ENCODE measurements at regions not wholly inside any gene's neighbourhood (a gene's known extent, or its start where the extent isn't known, plus 50 kb on each side); places are given as distances from the start of the nearest gene placed in this dataset.
A peak's percentile ranks its signal among the peaks of the same experiment; 100 is the strongest.

DNA sequence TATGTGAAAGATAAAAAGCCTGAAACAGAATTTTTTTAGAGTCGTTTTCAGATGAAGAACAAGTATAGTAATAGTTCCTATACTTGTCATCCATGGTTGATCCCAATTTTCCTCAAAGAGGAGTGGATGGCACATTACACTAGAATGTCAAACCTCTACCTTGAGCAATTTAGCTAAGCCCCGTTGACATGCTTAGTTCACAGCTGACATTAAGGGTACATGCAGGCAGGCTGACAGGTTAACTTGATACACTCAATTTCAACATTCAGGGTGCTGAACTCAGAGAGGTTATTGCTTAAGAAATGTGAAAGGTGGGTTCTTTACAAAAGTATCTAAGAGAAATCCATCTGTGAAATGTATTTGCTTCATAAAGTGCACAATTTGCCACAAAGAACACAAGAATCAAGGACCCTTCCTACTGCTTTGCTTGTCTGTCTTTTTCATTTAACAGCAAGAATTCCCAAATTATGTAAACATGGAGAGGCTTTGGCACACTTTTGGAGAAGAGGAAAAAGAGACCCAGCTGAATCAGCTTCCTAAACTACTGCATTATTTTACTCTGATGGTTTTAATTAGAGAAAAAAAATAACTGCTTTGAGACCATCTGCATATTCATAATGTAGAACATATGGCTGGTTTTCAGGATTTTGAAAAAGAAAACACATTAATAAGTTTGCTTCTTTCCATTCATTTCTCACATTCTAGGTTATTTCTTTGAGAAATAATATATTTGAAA is 122.5 kb upstream of the DDIT4L start:
- Histone ChIP-seq H3K27me3 (no peaks in the 10 kb centered on the region), H3K4me3 (no peak overlapping the region), H3K36me3 (no peaks in the 10 kb centered on the region), H3K4me1 (peaks cover 18% of the 10 kb centered on the region), H3K27ac (no peak overlapping the region), H3K9me3 (no peaks in the 10 kb centered on the region)
- intact Hi-C loops (cut with DNase I) = no loop called here
- no peak for TF ChIP-seq CTCF (IDR thresholded peaks at IDR 0.05)
- no peak for TF ChIP-seq POLR2AphosphoS5 (IDR thresholded peaks at IDR 0.05; ENCODE audit: insufficient read depth in 1 of 2, low read depth in 1 of 2)
- TF ChIP-seq POLR2A (IDR thresholded peaks at IDR 0.05) = no peak
- DNase-seq (ENCODE audit: extremely low spot score in 2 of 2) = no peak

- H3K9me3 ChIP-seq = no peaks in the 10 kb centered on the region
- peaks cover 9% of the 10 kb centered on the region for H3K4me1 ChIP-seq
- H3K36me3 ChIP-seq = no peaks in the 10 kb centered on the region
- no peak overlapping the region for H3K4me3 ChIP-seq
- intact Hi-C loops (cut with DNase I) = no loop called here
- DNase-seq (ENCODE audit: extremely low spot score in 2 of 2) = no peak
- no peaks in the 10 kb centered on the region for H3K27me3 ChIP-seq
- no peak overlapping the region for H3K27ac ChIP-seq
- TF ChIP-seq POLR2A (IDR thresholded peaks at IDR 0.05) (no peak), CTCF (IDR thresholded peaks at IDR 0.05) (no peak), POLR2AphosphoS5 (IDR thresholded peaks at IDR 0.05; ENCODE audit: insufficient read depth in 1 of 2, low read depth in 1 of 2) (no peak)
These were observed 120.9 kb upstream of the DDIT4L start for GRCh38 chr4:100311181-100311580.

- no peak overlapping the region for H3K27ac ChIP-seq
- H3K4me1 ChIP-seq = peaks cover 9% of the 10 kb centered on the region
- TF ChIP-seq CTCF (IDR thresholded peaks at IDR 0.05) (no peak), POLR2AphosphoS5 (IDR thresholded peaks at IDR 0.05; ENCODE audit: insufficient read depth in 1 of 2, low read depth in 1 of 2) (peak in 1 of 2 donors; percentile 47)
- no peak overlapping the region for H3K4me3 ChIP-seq
- no peaks in the 10 kb centered on the region for H3K9me3 ChIP-seq
- H3K27me3 ChIP-seq = no peaks in the 10 kb centered on the region
- DNase-seq (ENCODE audit: extremely low spot score in 2 of 2) = no peak
- intact Hi-C loops (cut with DNase I) = no loop called here
- H3K36me3 ChIP-seq = no peaks in the 10 kb centered on the region
These were observed 115.8 kb upstream of the DDIT4L start for GRCh38 chr4:100306018-100306417.

- Histone ChIP-seq H3K9me3 (no peaks in the 10 kb centered on the region), H3K4me3 (no peak overlapping the region), H3K36me3 (no peaks in the 10 kb centered on the region), H3K4me1 (peaks cover 26% of the 10 kb centered on the region), H3K27ac (no peak overlapping the region), H3K27me3 (no peaks in the 10 kb centered on the region)
- intact Hi-C loops (cut with DNase I) = no loop called here
- TF ChIP-seq POLR2AphosphoS5 (IDR thresholded peaks at IDR 0.05; ENCODE audit: insufficient read depth in 1 of 2, low read depth in 1 of 2) (no peak), CTCF (IDR thresholded peaks at IDR 0.05) (no peak), POLR2A (IDR thresholded peaks at IDR 0.05) (no peak)
- no peak for DNase-seq (ENCODE audit: extremely low spot score in 2 of 2)
These were observed 112.1 kb upstream of the DDIT4L start for GRCh38 chr4:100302061-100303026.

Data from vagina (tissue), 2 donors.